ENCODE measurements at regions not wholly inside any gene's neighbourhood (a gene's known extent, or its start where the extent isn't known, plus 50 kb on each side); places are given as distances from the start of the nearest gene placed in this dataset.

- DNase-seq = no peak
Observed at GRCh38 chr6:28741363-28741762, 182.4 kb downstream of the TRIM27 start.

- no peak for DNase-seq
Observed at GRCh38 chr6:28742668-28743270, 181.0 kb downstream of the TRIM27 start.

GRCh38 chr6:28743271-28743789 is 180.5 kb downstream of the TRIM27 start:
- DNase-seq = no peak

GRCh38 chr6:28747083-28747630 is 176.6 kb downstream of the TRIM27 start:
- DNase-seq = no peak

- no peak for DNase-seq
Observed at GRCh38 chr6:28747631-28748157, 176.1 kb downstream of the TRIM27 start.

GRCh38 chr6:28748192-28748591 is 175.6 kb downstream of the TRIM27 start:
- DNase-seq = no peak

- no peak for DNase-seq
Observed at GRCh38 chr6:28750926-28751458, 172.8 kb downstream of the TRIM27 start.

- no peak for DNase-seq
Observed at GRCh38 chr6:28751514-28751913, 172.3 kb downstream of the TRIM27 start.

GRCh38 chr6:28751963-28752350 is 171.8 kb downstream of the TRIM27 start:
- no peak for DNase-seq

GRCh38 chr6:28757429-28758045 is 166.2 kb downstream of the TRIM27 start:
- no peak for DNase-seq

GRCh38 chr6:28758046-28758817 is 165.6 kb downstream of the TRIM27 start:
- no peak for DNase-seq

GRCh38 chr6:28758818-28759235 is 165.0 kb downstream of the TRIM27 start:
- DNase-seq = no peak

GRCh38 chr6:28764014-28764723 is 159.6 kb downstream of the TRIM27 start:
- DNase-seq = no peak

GRCh38 chr6:28764761-28765282 is 159.0 kb downstream of the TRIM27 start:
- no peak for DNase-seq

GRCh38 chr6:28765978-28766351 is 157.8 kb downstream of the TRIM27 start:
- DNase-seq = no peak

- no peak for DNase-seq
Observed at GRCh38 chr6:28766426-28766825, 157.4 kb downstream of the TRIM27 start.

GRCh38 chr6:28767133-28767532 is 156.7 kb downstream of the TRIM27 start:
- no peak for DNase-seq

- no peak for DNase-seq
Observed at GRCh38 chr6:28767691-28768090, 156.1 kb downstream of the TRIM27 start.

- DNase-seq = no peak
Observed at GRCh38 chr6:28768187-28768913, 155.4 kb downstream of the TRIM27 start.

GRCh38 chr6:28769626-28770402 is 154.0 kb downstream of the TRIM27 start:
- DNase-seq = no peak

- no peak for DNase-seq
Observed at GRCh38 chr6:28770732-28771131, 153.1 kb downstream of the TRIM27 start.
